IPS DF 6.9 (cell line): ENCODE measurements at regions not wholly inside any gene's neighbourhood (a gene's known extent, or its start where the extent isn't known, plus 50 kb on each side); places are given as distances from the start of the nearest gene placed in this dataset.
A peak's percentile ranks its signal among the peaks of the same experiment; 100 is the strongest.

Experiments
- DNase-seq: peaks from one replicate; pipeline ENCODE4 v3.0.0-alpha.2; 2013; ENCODE audit warnings: low read depth, low spot score
- H3K27ac ChIP-seq: one replicate; pipeline ENCODE4 v1.5.1; 2013; ENCODE audit warnings: low read length, control low read depth
- H3K27me3 ChIP-seq: 2 replicates; pipeline ENCODE4 v1.6.1; 2013; ENCODE audit warnings: mild to moderate bottlenecking, low read length; ENCODE audit not compliant: control insufficient read depth, insufficient read depth
- H3K36me3 ChIP-seq: 2 replicates; pipeline ENCODE4 v1.6.1; 2013; ENCODE audit warnings: low read length; ENCODE audit not compliant: control insufficient read depth, insufficient read depth
- H3K4me1 ChIP-seq: 2 replicates; pipeline ENCODE4 v1.6.1; 2013; ENCODE audit warnings: low read length; ENCODE audit not compliant: control insufficient read depth, insufficient read depth
- H3K4me3 ChIP-seq: 2 replicates; pipeline ENCODE4 v1.5.1; 2013; ENCODE audit warnings: mild to moderate bottlenecking, low read length
- H3K9me3 ChIP-seq: 2 replicates; pipeline ENCODE4 v1.6.1; 2013; ENCODE audit warnings: low read length, inconsistent platforms; ENCODE audit not compliant: control insufficient read depth, insufficient read depth
- WGBS: extraction: QIAGEN DNeasy Blood & Tissue Kit; methylation state at CpG from one replicate; pipeline ENCODE4 v1.1.7; 2013; ENCODE audit warnings: mixed read lengths, missing lambda C conversion rate; ENCODE audit not compliant: insufficient read length, insufficient coverage; 5-methylcytosine and 5-hydroxymethylcytosine counted together

DNA sequence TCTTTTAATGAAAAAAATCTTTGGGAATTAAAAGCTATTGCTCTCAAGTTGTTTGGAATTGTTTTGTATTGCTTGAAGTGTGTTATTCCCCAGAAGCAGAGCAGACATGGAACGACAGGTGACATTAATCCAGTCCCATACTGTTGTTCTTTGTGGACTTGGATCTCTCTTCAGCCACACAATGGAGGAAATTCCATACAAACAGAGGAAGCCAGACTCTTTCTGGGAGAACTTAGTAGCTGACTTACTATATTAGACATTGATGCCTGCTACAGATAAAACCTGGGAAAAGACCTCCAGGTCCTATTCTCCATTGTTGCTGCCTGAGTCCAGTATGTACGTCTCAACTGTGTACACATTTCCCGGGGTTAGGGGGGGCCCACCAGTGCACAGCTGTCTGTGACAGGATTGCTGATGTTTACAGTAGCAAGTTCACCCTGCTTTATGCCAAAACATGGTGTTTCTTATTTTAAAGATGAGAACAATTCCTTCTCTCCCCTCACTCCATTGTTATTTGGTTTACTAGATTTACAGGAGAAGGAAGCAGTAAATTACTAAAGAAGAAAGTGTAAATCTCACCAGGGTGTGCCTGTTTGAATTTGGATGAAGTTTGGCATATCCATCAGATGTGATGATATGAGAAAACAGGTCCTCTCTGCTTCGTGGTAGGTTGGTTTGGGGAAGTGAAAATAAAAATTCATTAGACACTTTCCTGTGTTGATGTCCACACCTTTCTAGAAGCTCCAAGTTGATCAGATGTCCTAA, 142.4 kb upstream of the RBBP8 start:
- Histone ChIP-seq H3K4me1 (no peaks in the 10 kb centered on the region), H3K27ac (no peak overlapping the region), H3K27me3 (no peaks in the 10 kb centered on the region), H3K36me3 (no peaks in the 10 kb centered on the region), H3K9me3 (no peaks in the 10 kb centered on the region), H3K4me3 (no peak overlapping the region)
- DNase-seq, result no peak
- no CpG with 5 or more reads among the region's 4 CpGs for WGBS

DNA sequence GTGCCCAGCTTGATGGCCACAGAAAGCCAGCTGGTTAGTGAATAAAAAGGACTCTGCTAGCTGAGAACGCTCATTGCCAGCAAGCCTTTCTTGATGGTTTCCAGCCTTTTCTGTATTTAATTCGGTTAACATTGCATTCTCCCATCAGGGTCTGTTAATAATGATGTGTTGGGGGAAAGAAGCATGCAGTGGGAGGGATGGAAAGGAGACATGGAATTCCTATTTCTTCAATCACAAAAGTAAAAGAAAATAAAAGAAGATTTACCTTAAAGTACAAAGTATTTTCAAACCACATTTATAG, 141.9 kb upstream of the RBBP8 start:
- Histone ChIP-seq H3K36me3 (no peaks in the 10 kb centered on the region), H3K27me3 (no peaks in the 10 kb centered on the region), H3K27ac (no peak overlapping the region), H3K4me1 (no peaks in the 10 kb centered on the region), H3K9me3 (no peaks in the 10 kb centered on the region), H3K4me3 (no peak overlapping the region)
- no CpG with 5 or more reads among the region's 2 CpGs for WGBS
- no peak for DNase-seq

DNA sequence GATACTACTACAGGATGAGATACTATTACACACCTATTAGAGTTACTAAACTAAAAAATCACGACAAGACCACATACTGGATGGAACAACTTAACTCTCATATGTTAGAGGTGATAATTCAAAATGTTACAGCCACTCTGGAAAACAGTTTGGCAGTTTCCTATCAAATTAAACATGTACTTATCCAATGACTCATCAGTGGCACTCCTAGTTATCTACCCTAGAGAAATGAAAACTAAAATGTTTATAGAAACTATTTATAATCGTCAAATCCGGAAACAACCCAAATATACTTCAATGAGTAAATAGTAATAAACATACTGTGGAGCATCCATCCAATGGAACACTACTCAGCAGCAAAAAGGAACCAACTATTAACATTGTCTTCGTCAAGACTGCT, 137.0 kb upstream of the RBBP8 start:
- H3K36me3 ChIP-seq, result no peaks in the 10 kb centered on the region
- H3K4me3 ChIP-seq, result no peak overlapping the region
- DNase-seq, result no peak
- H3K4me1 ChIP-seq, result no peaks in the 10 kb centered on the region
- no CpG with 5 or more reads among the region's 4 CpGs for WGBS
- H3K27ac ChIP-seq, result no peak overlapping the region
- H3K9me3 ChIP-seq, result no peaks in the 10 kb centered on the region
- no peaks in the 10 kb centered on the region for H3K27me3 ChIP-seq

DNA sequence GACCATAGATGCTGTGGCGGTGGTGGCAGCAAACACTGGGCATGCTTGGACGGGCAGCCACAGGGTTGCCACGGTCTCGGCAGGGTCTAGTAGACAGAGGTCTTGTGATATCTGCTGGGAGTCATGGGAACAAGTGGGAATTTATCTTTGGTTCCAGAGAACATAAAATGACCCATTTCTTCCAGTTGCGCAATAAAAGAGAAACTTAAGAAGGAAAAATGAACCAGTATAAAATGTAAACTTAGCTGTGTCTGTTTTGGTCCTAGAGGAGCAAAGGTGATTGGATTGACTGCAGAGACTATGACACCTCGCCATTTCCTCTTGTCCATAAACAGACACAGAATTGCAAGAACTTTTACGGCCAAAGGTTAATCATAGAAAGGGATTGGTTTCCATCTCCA, 132.6 kb upstream of the RBBP8 start:
- Histone ChIP-seq H3K27ac (no peak overlapping the region), H3K4me1 (no peaks in the 10 kb centered on the region), H3K9me3 (no peaks in the 10 kb centered on the region), H3K4me3 (no peak overlapping the region), H3K36me3 (no peaks in the 10 kb centered on the region), H3K27me3 (no peaks in the 10 kb centered on the region)
- whole genome bisulfite sequencing, result no CpG with 5 or more reads among the region's 7 CpGs
- no peak for DNase-seq

DNA sequence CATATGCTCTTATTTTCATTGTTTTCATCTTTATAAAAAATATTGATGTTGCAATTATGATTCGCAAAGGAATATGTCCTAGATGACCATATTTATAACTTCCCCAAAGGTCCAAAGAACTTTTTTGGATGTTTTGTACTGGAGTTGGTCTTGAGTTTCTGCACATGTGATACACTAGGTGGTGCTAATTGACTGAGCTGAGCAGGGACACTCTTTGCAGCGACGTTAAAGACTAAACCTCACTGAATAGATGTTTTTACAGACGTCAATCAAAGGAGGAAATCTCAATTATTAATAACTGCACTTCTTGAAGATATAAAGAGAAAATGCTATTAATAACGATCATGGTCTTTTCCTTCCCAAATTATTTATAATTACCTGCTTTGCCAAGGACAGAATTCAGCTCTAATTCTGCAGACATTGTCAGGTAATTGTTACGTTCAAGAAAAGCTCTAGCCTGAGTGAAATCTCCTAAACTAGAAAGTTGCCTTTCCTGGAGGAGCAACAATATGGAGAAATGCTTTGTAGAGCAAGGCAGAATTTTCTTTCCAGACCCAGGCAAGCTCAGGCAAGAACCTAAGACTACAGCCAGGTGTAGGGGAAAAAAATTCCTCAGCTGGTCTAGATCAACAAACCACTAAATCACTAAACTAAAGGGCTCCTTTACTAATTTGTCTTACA, 119.3 kb upstream of the RBBP8 start:
- H3K9me3 ChIP-seq, result no peaks in the 10 kb centered on the region
- no peaks in the 10 kb centered on the region for H3K36me3 ChIP-seq
- peak; percentile 25 for DNase-seq
- no CpG with 5 or more reads among the region's 6 CpGs for WGBS
- no peak overlapping the region for H3K27ac ChIP-seq
- H3K4me1 ChIP-seq, result no peaks in the 10 kb centered on the region; the same call in 1 of the 2 replicates
- no peak overlapping the region for H3K4me3 ChIP-seq
- no peaks in the 10 kb centered on the region for H3K27me3 ChIP-seq

DNA sequence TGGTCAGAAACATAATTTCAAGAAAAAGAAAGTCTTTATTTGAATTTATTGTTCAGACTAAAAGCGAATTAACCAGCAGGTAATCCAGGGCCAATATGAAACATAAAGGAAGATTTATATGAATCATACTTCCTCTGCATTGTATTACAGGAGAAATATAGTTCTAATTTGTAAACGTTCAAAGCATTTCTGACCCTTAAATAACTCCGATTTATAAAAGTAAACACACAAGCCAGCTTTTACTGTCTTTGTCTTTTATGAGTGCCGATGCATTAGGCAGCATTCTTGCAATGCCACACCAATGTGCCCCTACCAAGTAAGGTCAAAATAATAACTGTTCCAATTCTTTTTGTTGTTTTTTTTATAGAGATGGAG, 118.8 kb upstream of the RBBP8 start:
- Histone ChIP-seq H3K4me3 (no peak overlapping the region), H3K36me3 (no peaks in the 10 kb centered on the region), H3K9me3 (no peaks in the 10 kb centered on the region), H3K4me1 (no peaks in the 10 kb centered on the region; the same call in 1 of the 2 replicates), H3K27me3 (no peaks in the 10 kb centered on the region), H3K27ac (no peak overlapping the region)
- WGBS, result no CpG with 5 or more reads among the region's 4 CpGs
- DNase-seq, result no peak

DNA sequence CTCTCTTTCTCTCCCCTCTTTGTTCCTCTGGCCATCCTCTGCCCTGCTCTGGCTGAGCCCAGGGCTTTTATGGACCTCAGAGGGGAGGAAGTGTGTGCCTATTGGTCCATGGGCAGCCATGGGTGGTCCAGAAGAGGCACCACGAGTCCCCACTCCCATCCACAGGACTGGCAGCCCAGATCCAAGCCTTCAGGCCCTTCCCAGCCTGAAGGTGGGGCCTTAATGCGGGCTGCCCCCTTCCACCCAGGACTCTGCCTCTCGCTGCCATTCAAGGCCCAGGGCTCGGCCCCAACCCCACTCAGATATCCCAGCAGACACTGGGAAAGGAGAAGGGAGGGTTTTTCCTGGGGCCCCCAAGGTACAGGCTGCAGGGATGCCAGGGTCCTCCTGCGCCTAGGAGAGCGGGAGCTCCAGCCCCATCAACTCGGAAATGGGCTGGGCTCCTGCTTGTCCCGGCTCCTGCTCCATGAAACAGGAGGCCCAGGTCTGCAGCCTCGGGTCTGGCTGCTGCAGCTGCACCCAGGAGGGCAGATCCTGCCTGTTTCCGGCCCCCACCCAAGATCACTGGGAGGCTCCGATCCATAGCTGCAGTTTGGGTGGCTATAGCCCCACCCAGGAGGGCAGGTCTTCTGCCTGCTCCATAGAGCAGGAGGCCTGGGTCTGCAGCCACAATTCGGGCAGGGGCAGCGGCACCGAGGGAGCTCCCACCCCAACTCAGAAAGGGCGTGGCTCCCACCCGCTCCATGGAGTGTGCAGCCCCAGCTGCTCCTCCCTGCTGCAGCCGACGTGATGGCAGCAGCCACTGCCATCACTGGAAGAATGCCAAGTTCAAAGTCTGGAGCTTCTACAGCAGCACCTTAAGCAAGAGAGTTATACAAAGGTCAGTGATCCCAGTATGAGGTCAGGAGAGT, 116.6 kb upstream of the RBBP8 start:
- no peak for DNase-seq
- H3K27me3 ChIP-seq, result no peaks in the 10 kb centered on the region
- no peaks in the 10 kb centered on the region; the same call in 1 of the 2 replicates for H3K4me1 ChIP-seq
- no peaks in the 10 kb centered on the region for H3K36me3 ChIP-seq
- H3K9me3 ChIP-seq, result no peaks in the 10 kb centered on the region
- no peak overlapping the region for H3K27ac ChIP-seq
- WGBS, result no CpG with 5 or more reads among the region's 18 CpGs
- no peak overlapping the region for H3K4me3 ChIP-seq

DNA sequence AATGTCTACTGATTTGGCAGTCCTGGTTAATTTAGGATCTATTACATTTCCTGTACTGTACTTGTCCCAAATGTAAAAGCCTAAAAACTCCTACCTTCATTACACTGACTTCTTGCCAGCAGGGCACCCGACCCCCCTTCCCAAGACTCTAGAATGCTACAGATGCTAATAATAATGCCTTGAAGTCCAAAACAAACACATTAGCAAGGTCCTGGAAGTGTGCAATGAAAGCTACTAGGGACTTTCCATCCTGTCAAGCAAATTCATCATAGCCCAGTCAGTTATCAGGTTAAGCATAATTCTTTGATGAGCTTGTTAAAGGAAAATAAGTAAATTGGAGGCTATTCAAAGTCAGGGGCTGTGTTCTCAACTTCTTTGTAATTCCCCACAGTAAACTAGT, 115.3 kb upstream of the RBBP8 start:
- Histone ChIP-seq H3K4me3 (no peak overlapping the region), H3K27ac (no peak overlapping the region), H3K36me3 (no peaks in the 10 kb centered on the region), H3K4me1 (no peaks in the 10 kb centered on the region; the same call in 1 of the 2 replicates), H3K27me3 (no peaks in the 10 kb centered on the region), H3K9me3 (no peaks in the 10 kb centered on the region)
- WGBS, result no CpG with 5 or more reads among the region's 1 CpG
- DNase-seq, result no peak

DNA sequence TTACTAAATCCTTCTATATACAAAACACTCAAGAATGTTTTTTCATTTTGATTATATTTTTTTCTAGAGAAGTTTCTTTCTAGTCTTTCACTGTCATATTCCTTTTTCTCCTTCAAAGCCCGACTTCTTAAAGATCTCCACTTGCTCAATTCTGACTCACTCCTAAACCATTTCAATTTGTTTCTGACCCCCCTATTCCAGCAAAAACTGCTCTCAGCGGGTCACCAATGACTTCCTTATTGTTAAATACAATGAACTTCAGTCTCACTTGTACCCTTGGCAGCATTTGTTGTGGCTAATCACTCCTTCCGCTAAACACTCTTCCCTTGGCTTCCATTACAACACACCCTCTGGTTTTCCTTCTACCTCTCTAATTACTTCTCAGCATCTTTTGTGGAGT, 111.1 kb upstream of the RBBP8 start:
- Histone ChIP-seq H3K27ac (no peak overlapping the region), H3K9me3 (no peaks in the 10 kb centered on the region), H3K4me3 (no peak overlapping the region), H3K4me1 (no peaks in the 10 kb centered on the region; the same call in 1 of the 2 replicates), H3K36me3 (no peaks in the 10 kb centered on the region), H3K27me3 (no peaks in the 10 kb centered on the region)
- WGBS, result no CpG with 5 or more reads among the region's 3 CpGs
- DNase-seq, result peak; percentile 75

DNA sequence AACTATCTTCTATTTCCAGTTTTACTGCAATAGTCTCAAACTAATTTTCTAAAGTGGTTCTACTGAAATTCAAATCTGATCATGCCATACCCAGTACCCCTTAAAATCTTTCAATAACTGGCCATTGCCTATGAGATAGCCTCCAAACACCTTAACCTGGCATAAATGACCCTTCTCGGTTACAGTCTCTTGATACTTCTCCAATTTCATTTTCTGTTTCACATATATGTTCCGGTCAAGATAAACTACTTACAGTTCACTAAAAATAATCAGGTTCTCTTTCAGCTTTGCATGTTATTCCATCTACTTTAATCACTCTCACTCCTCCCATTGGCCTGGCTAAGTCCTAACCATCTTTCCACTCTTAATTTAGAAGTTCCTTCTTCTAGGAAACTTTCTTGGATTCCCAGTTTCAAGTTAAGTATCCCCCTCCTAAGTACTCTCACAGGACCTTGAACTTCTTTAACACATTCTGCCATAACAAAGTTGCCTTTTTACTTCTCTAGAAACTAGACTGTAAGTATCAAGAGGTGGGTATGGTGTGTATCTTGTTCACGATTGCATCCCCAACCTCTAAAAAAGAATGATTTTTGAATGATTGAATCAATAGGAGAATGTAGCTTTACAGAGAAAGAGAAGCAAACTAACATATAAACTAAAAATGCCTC, 110.2 kb upstream of the RBBP8 start:
- DNase-seq, result no peak
- H3K4me1 ChIP-seq, result no peaks in the 10 kb centered on the region
- H3K9me3 ChIP-seq, result no peaks in the 10 kb centered on the region
- H3K27ac ChIP-seq, result no peak overlapping the region
- H3K4me3 ChIP-seq, result no peak overlapping the region
- WGBS, result no CpG with 5 or more reads among the region's 3 CpGs
- H3K36me3 ChIP-seq, result no peaks in the 10 kb centered on the region
- H3K27me3 ChIP-seq, result no peaks in the 10 kb centered on the region
